ENCODE measurements at regions not wholly inside any gene's neighbourhood (a gene's known extent, or its start where the extent isn't known, plus 50 kb on each side); places are given as distances from the start of the nearest gene placed in this dataset.

DNA sequence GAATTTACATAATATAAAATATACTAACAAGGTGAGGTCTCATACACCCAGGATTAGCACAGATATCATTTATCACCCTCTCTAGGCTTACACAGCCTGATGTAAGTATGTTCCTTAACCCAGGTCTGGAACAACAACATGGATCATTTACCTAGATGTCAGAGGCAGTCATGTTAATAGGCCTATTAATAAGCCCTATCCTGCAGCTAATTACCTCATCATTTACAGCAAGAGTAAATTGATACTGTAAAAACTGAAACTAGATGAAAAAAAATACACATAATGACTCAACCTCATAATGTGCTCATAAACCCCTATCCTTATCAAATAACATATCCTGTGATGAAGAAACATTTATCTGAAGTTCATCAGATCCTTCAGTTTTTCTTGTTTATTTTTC is 334.3 kb upstream of the MANEA start:
- DNase-seq (ENCODE audit: low spot score): no peak

DNA sequence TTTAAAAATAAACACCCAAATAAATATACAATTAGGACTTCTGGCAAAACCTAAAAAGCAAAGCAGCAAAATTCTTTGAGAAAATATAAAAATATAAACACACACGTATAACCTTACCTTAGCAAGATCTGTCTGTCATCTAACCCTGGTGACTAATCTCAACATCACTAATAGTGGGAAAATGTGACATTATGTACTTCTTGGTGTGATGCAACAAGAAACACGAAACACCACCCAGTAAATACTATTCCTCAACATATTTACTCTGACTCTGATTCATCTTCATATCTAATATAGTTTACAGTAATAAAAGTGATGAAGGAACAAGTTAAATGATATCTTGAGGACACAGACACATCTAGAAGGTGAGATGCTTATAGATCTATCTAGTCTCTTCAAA is 332.6 kb upstream of the MANEA start:
- no peak for DNase-seq (ENCODE audit: low spot score)

DNA sequence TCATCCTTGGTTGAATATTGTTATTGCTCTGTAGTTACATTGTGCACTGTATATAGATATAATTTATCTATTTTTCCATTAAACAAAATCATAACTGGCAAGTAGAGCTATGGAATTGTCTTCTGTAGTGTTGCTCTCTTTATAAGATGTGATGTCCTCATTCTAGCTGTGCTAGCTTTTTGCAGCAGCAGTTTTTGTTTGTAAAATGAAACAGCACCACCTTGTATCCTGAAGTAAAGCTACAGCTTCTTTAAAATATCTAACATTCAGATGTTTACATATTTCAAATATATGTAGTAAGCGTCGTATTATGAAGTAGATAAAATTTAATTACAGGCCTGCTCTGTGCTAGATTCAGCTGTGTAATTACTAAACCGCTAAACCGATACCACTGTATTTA is 328.8 kb upstream of the MANEA start:
- DNase-seq (ENCODE audit: low spot score): no peak

DNA sequence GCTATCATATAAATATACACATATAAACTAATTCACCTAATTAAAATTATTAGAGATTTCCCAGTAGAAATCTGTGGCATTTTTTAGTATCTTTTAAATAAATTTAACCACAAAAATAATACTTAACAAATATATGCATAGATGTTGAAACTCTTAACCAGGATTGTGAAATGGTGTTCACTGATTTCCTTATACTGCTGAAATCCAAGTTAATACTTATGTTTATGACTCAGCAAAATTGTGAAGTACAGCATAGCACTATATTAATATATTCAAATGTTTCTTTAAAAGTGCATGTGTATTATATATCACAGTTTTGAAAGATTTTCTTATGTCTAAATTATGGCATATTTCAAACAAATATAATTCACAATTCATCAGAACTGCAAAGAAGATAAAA is 328.2 kb upstream of the MANEA start:
- no peak for DNase-seq (ENCODE audit: low spot score)

DNA sequence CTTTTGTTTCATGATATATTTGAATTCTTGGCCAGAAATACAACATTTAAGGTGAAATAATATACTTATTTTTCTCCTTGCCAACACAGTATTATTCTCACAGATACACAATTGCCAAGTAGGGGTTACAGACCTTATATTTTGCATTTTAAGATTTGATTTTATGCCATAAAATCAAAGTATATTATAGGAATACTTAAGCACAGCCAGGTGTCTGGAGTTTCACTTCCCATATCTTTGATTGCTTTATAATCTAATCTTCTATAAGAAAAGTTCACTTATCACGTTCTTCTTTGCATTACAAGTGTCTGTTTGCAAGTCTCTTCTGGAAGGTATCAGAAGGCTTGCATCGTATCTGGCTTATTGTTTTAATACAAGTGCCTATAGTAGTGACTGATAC is 327.7 kb upstream of the MANEA start:
- DNase-seq (ENCODE audit: low spot score): no peak

DNA sequence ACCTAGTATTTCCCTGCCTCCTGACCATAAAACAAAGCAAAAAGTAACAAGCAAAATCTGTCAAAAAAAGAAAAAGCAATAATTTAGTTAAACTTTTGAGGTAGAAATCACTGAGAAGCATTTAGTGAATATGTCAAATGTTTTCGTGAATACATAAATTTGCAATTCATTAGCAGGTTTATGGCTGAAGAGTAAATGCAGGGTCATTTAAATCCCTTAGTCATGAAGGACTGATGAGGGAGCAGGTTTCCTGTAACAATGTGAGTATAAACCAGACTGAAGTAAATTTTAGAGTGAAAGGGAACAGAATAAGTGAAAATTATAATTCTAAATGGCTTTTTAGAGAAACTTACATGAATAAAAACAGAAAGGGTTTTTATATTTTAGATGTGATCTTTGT is 313.5 kb upstream of the MANEA start:
- DNase-seq (ENCODE audit: low spot score): no peak

DNA sequence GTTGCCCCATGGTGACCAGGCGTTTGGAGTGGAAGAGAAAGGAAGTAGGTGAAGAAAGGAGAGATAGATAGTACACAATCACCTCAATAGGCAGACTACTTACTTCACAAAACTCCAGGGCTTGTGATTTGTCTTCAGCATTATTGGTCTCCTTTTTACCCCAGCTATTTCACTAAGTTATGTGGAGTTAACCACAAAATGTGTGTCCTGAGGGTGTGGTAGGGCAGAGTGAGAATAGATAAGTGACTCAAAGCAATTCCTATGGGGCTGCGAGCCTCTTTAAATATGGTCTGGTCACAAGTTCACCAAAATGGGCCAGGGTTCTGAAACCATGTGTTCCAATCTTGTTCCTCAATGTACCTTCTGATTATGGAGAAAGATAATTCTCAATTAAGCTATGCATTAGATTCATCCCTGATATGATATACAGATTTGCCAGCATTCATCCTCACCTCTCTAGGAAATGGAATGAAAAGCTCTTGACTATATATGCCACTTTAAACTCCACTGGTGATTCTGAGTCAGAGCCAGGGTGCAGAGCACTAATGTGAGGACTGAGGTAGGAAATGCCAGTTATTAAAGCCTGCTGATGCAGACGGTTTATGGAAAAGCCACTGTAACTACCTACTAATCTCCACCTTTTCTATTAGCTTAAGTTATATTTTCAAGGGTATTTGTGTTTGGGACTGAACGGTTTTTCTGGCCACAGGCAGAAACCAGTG is 310.6 kb upstream of the MANEA start:
- no peak for DNase-seq (ENCODE audit: low spot score)

DNA sequence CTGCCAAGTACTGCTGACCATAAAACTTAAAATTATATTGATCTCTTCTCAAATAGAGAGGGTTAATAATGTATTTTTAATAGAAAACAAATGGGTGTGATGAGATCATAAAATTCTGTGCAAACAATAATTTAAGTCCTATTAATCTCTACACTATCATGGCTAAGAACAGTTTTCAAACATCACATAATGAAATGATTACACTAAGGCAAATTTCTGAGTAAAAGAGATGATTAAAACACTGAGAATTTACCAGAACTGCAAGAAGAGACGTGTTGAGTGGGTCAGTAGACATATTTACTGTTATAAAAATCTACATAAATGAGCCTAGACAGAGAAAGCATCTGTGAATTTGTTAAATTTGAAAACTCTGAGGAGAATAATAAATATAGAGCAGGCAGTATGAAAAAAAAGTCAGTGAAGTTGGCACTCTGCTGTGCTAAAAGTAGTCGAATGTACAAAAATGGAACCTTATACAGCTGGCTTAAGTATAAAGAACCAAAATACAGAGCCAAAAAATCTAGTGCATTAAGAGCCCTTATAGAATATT is 302.6 kb upstream of the MANEA start:
- DNase-seq (ENCODE audit: low spot score): no peak

DNA sequence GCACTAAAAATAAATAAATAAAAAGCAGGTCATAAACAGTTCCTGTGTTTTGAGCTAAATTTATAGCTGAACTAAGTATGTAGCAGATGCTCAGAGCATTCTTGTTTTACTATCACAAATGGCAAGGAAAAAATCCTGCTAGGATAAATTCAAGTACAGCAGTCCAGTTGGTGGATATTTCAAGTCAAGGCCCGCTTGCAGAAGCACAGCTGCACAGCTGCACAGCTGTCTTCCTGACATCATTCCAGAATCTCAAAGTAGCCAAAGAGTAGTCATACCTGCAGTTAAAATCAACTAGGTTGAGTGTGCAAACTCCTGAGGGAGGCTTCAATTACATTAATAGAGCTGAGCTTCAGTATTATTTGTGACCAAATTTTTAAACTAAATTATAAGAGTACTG is 297.7 kb upstream of the MANEA start:
- DNase-seq (ENCODE audit: low spot score): no peak

DNA sequence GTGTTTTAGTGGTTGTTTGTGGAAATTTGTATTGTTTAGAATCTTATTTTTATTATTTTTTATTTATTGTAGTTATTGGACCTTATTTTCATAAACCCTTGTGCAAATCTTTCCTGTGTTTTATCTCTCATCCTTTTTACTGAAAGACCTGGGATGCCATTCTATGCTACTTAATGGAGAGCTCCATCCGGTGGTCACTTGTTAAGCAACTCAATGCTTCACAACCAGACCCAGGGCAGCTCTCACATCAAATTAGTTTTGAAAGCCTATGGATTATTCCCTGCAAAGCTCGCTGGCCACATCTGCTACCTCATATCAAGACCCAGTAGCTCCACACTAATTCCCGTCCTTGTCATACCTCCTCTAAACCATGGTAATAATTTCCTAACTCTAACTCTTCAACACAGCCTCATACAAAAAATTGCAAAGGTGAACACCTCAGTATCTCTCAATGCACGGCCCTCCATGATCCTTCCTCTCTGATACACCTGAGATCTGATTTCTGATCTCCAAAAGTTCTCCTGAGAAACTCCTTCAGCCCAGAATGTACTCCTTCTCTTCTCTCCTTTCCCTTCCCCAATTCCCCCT is 296.6 kb upstream of the MANEA start:
- peak; percentile 20 for DNase-seq (ENCODE audit: low spot score)

DNA sequence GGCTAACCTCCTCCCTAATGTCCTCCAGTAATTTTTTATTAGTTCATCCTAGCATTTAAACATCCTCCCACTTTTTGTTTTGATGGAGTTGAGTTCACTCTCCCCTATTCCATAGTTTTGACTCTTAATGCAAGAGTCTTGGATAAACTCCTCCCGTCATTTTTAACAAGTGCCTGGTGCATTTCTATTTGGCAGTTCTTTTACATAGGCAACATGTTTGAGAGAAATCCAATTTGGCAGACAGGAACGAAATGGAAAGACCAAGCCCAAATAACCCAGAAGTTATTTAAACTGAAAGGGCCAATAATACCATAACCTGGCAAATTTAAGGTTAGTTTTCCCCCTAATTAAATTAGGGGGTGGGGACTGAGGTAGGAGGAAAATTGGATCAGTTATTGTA is 291.5 kb upstream of the MANEA start:
- DNase-seq (ENCODE audit: low spot score): no peak

DNA sequence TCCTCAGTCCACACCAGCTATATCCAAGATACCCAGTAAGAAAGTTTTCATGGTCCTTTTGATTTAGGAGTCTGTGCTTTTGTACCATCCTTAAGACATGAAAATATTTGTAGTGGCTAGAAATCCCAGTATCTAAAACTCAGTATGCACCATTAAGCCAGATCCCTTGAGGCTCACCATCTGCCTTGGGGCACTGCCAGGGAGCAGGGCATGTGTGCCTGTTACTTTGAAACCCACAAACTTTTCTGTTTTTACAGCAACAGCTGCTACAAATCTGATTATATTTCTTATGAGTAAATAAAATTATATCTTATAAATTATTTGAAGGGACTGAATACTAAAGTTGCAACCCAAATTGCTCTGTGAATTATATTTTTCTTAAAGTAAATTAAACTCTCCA is 290.5 kb upstream of the MANEA start:
- DNase-seq (ENCODE audit: low spot score): no peak

DNA sequence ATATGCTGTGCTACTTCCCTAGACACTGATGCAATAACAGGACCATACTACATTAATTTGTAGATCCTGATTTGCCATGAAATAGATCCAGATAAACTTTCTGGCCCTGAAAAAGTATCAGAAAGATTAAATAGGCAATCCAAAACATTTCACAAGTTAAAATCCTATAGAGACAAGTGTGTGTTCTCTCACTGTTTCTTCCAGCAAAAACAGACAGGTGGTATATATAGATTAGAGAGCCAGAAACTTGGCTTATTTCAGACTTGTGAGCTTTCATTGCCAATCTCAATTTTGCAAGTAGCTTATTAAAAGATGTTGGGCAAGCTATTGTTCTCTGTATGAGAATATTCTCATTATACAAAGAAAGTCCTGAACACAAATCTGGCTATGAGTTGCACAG is 289.1 kb upstream of the MANEA start:
- no peak for DNase-seq (ENCODE audit: low spot score)

DNA sequence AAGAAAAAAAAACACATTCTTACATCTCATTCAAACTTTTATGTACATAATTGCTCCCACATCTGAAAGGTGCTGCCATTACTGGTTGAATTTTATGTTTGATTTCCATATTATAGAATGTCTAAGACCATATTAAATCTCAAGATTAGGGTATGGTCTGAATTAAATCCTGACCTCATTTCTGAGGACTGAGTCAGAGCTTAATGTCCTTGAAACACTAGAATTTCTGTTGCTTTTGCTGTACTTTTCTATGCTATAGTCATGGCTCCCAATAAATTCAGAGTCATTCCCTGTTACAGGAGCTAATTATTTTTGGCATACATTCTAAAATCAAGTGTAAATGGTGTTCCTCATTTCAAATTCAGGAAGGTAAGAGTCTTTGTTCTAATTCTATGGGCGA is 285.3 kb upstream of the MANEA start:
- DNase-seq (ENCODE audit: low spot score): no peak

DNA sequence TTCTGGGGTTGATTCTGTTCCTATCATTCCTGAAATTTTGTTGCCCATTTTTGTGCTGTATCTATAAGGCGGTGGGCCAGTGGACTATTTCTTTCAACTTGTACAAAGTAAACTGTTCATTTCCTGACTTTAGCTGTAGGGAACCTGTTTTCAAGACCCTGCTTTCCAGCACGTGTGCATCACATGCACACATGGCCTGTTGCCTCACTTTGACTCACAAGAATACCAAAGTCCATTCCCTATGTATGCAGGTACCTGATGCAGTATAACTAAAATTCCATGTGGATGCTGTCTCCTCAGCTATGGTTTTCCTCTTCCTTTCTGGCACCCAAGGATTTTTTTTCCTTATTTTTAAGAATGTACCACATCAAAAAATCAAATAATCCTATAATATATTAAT is 284.1 kb upstream of the MANEA start:
- DNase-seq (ENCODE audit: low spot score): no peak

DNA sequence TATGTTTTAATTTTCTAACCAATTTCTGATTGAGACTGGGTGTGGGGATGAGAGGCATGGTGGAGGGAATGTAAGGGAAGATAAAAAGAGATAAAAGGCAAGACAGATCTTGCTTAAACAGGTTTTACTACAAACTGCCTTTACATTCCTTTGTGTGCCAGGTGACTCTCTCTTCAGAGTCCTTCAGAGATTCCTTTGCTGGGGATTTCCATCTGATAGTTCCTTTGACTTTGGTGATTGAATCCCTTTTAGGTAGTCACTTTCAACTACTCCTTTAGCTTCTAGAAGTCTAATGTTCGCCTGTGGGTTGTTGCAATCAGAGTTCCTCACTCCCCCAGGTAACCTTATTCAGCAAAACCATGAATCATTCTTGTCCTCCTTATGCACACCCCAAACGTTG is 283.3 kb upstream of the MANEA start:
- no peak for DNase-seq (ENCODE audit: low spot score)

DNA sequence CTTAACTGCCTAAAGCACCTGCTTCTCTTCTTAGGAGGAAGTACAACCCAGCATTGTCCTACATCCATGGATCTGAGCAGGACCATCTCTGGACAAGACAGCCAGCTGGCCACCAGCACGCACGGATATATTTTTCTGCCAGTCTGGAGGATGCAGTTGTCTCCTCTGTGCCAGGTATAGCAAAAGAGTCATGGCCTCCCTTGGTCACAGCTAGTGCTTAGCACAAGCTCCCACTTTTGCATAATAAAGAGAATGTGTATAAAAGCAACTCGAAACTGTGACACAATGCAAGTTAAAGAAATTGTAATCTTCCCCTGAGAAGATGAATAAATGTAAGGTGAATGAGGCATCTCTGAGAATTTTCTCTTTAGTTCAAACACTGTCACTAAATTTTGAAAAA is 267.8 kb upstream of the MANEA start:
- no peak for DNase-seq (ENCODE audit: low spot score)

DNA sequence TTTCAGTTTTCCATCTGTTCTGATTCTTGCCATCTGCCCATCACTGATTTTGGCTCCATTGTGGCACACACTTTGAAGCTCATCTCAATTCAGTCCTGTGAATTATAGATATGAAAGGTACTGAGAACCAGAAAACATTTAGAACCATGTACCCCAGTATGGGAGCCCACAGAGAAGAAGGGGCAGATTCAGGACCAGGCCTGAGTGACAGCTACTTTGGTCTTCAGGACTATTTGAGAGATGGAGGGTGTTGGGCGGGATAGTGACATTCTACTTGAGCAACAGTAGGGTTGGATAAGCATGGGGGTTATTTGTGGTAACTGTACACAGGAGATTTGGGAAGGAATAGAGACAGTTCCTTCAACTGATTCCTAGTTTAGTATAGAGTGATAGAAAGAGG is 259.2 kb upstream of the MANEA start:
- DNase-seq (ENCODE audit: low spot score): no peak

DNA sequence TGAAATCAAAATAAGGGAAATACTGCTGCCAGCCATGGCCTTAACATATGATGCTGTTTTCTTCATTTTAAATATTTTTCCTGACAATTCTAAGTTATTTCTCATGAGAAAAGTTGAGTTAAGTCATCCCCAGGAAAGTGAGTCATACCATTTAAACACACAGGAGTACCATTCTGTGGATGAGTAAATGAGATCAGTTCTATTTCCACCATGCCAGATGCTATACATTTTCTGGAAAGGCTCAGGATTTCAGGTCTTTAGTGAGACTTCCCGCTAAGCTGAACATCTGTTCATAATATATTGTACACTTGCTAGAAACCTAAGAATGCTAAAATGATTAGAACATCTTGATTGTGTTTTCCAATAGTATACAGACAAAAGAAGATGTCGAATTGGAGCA is 256.2 kb upstream of the MANEA start:
- DNase-seq (ENCODE audit: low spot score): no peak

DNA sequence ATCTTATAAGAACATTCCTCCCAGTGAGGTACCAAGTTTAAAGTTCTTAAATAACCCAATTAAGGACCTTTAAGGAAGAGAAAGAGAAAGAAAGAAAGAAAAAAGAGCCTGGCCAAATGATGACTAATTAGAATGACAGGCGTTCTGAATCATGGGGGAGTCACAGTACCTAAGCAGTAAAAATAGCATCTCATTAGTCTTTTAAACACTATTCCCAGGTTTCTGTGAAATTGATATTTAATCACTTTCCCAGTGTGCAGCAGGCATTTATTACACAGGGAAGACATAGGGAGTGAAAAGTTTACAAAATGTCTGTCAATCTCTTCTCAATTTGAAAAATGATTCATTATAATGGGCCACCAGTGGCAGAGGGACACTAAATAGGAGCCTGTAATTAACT is 251.4 kb upstream of the MANEA start:
- DNase-seq (ENCODE audit: low spot score): no peak

DNA sequence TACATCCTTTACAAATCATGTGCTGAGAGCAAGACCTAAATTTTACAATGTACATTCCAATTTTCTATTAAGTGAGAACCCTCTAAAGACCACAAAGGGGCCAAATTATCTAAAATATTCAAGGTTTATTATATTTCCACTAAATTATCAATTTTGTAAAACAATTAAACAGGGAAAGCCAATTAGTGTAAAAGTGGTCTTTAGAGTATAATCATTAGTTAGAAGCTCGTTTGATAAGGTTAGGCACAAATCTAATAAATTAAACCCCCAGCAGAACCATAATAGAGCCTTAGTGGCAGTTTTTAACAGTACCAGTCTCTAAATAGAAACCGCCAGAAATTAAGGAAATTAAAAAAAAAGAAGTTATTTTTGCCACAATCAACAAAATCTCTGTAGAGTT is 249.1 kb upstream of the MANEA start:
- no peak for DNase-seq (ENCODE audit: low spot score)

DNA sequence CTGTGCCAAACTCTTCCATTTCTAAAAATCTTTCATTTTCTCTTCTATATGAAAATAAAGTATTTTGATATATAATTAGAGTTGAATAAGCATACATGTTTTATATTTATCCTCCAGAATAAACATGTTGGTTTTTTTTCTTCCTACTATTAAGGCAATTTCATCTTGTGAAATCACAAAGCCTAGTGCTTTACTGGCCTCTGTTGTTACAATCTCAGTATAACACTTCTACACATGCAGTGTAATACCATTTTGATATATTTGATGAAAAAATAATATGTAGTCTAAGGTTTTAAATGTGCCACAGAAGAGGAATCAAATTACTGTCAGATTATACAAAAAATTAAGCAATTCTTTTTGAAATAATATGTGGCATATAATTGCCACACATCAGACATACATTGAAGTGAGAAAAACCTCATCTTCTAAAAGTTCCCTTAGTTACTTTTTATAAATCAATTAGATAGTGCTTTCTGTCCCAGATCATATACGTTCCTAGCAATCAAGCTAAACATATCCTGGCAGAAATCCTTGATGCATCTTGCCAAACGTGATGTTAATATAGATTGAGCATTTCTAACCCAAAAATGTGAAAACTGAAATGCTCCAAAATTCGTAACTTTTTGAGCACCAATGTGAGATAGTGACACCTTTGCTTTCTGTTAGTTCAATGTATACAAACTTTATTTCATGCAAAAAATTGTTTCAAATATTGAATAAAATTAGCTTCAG is 225.1 kb upstream of the MANEA start:
- DNase-seq (ENCODE audit: low spot score): no peak

DNA sequence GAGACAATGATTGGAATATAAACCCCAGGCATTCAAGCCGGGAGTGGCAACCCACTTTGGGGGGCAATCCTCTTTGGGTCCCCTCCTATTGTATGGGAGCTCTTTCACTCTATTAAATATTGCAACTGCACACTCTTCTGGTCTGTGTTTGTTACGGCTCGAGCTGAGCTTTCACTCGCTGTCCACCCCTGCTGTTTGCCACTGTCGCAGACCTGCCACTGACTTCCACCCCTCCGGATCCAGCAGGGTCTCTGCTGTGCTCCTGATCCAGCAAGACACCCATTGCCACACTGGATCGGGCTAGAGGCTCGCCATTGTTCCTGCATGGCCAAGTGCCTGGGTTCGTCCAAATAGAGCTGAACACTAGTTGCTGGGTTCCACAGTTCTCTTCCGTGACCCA is 222.8 kb upstream of the MANEA start:
- no peak for DNase-seq (ENCODE audit: low spot score)
